Activated CD8-positive, alpha-beta memory T cell treated with anti-CD3 and anti-CD28 coated beads for 48 hours (primary cell): ENCODE measurements at regions not wholly inside any gene's neighbourhood (a gene's known extent, or its start where the extent isn't known, plus 50 kb on each side); places are given as distances from the start of the nearest gene placed in this dataset.
"Not testable (repeated sequence)": the region's sequence is repeated elsewhere in the genome, so short reads cannot be mapped to it uniquely, and the experiment has no call there.

Experiments used
- DNase-seq, 3 experiments: peaks; one replicate each; pipeline ENCODE4 v3.0.0-alpha.2; 2020; ENCODE audit warnings: low read depth in 2 of 3, low spot score in 2 of 3

DNA sequence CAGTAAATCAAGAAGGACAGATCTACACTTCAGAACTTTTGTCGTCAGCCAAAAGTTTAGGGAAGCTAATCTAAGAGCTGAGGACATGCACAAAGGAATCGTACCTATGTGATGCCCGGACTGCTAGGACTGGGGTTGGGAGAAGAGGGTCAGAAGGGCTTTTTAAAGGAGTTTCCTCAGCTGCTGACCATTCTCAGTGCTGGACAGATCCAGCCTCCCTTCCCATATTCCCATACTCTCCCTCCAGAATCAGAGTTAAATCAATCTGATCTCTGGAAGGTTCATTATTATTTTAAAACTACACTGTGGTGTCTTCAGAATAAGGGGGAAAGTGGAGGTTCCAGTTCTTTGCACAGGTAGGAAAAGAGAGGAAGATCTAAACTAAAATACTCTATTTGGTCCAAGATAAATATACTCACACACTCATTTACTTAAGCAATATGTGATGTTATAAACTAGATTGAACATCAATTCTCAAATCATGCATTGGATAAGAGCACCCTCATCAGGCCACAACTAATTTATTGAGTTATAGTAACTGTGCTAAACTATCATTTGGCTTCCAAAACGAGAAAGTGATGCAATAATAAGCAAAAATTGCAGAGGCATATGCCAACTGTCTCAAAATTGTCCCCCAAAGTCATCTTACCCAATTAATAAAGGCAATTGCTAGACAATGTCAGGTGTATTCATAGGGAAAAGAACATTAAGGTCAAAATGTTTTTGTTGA is 124.7 kb downstream of the HNRNPD start:
- no peak for DNase-seq

DNA sequence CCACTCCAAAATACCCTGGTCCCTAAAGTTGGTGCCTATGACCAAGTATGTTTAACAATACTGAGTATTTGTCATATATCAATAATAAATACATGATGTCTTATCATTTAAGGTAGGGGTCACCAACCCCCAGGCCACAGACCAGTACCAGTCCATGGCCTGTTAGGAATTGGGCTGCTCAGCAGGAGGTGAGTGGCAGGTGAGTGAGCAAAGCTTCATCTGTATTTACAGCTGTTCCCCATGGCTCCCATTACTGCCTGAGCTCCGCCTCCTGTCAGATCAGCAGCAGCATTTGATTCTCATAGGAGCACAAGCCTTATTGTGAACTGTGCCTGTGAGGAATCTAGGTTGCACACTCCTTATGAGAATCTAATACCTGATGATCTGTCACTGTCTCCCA is 126.2 kb downstream of the HNRNPD start:
- DNase-seq: no peak

DNA sequence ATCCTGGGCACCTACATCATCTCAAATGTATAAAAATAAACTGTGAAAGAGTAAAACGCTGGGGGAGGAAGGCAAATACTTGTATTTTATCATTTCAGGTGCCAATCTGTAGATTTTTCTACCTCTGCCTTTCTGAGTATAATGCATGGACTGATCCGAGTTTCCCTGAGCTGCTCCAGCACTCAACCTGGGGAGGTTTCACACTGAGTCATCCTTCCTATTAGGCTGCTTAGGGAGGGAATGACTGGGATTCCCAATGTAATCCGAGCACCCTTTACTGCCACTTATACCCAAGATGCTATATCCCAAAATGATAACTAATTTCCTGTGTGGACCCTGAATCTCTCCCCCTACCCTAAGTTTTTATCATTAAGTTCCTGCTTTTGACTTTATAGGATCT is 126.6 kb downstream of the HNRNPD start:
- DNase-seq: no peak

DNA sequence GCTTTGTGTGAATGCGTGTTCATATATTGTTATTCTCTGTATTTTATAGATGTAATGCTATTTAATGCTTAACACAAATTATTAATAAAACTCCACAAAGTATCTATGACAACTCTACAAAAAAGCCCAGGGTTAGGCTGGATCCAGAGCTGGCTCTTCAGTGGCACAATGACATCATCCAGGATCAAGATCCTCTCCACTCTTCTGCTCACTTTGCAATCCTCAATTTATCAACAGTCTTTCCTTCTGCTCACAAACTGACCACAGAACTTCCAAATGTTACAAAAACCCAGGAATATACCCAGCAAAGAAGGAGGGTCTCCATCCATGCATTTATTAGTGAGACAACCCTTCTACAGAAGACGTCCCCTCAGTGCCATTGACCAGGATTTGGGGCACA is 132.3 kb downstream of the HNRNPD start:
- no peak for DNase-seq

DNA sequence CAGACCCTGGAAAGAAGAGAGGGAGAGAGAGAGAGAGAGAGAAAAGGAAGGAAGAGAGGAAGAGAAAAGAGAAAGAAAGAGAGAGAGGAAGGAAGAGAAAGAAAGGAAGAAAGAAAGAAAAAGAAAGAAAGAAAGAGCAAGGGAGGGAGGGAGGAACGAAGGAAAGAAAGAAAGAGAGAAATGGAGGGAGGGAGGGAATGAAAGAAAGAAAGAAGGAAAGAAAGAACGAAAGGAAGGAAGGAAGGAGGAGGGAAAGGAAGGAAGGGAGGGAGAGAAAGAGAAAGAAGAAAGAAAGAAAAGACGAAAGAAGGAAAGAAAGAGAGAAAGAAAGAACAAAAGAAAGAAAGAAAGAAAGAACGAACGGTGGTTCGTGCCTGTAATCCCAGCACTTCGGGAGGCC is 133.4 kb downstream of the HNRNPD start:
- no peak for DNase-seq

DNA sequence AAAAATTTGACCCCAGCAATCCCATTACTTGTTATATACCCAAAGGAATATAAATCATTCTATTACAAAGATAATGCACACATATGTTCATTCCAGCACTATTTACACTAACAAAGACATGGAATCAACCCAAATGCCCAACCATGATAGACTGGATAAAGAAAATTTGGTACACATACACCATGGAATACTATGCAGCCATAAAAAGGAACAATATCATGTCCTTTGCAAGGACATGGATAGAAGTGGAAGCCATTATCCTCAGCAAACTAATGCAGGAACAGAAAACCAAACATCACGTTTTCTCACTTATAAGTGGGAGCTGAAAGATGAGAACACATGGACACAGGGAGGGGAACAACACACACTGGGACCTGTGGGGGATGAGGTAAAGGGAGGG is 136.6 kb downstream of the HNRNPD start:
- not testable (repeated sequence) for DNase-seq

DNA sequence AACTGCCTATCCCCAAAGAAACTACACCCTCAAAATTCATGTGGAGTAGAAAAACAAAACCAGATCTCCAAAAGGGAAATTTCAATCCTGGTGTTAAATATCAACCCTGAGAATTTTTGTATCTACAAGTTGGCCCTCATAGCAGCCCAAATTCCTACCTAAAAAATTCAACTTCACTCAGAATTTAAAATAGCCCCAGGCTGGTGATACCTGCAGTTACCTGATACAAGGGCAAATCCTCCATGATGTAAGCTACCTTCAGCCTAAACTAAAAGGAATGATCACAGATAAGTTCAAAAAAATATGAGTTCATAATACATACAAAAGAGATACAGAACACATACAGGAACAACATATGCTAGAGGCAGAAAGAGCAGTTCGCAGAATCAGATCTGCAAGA is 138.4 kb downstream of the HNRNPD start:
- DNase-seq: no peak

DNA sequence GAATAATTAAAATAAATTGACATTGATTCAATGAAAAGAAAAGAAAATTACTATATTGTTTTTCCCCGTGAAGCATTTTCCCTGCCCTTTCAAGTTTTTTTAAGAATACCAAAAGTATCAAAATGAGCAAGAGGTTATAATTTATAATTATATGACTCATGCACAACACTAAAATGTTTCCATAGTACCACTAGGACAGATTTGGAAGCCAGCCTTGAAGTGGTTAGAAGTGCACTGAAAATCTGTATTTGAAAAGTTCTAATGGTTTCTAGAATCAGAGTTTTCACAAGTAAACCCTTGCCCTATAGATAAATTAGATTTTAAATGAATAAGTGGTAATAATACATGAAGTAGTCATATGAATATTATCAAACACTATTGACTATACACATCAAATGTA is 140.9 kb downstream of the HNRNPD start:
- DNase-seq: no peak

DNA sequence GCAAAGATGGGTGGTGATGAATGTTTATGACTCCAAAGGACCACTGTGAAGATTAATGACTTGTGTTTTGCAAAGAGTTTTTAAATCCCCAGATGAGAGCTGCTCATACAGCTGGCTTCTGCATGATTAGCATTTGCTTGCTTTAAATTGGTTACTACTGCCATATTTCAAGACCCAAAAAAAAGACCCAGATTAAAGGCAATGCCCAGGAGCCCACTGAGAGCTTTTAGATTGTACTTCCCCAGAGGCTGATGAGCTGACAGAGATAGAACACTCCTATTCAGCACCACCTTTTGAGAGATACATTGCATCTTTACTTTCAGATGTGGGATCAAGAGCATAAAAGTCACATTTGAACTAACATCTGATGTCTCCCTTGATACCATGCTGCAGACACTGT is 142.0 kb downstream of the HNRNPD start:
- DNase-seq: no peak

DNA sequence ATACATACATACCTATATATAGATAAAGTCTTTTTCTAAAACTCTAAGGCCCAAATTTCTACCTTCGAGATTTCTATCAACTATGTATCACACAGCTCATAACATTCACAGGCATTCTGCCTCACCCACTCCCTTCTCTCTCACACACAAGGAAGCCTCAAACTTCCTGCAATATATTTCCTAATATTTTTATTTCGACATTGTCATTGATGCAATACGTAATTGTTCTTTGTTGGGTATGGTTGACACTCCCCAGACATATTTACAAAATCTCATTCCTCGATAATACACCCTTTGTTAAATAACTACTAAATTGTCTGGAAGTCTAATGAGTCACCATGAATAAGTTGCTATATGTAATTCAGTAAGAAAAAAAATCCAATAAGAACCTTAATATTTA is 143.5 kb downstream of the HNRNPD start:
- DNase-seq: no peak

DNA sequence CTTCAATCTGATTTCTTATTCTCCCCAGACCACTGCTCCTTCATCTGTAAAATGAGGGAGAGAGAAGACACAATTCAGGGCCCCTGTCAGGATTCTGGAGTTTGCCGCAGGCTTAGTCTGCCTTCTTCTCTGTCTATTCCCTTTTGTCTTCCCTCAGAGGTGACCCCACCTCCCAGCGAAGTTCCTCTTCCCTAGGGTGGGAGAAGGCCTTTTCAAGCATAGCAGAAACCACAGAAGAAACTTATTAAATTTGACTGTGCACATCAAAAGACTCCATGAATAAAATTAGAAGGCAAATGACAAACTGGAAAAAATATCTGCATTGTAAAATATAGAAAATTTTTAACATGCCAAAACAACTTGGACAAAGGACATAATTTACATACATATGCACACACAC is 148.8 kb downstream of the HNRNPD start:
- no peak for DNase-seq

DNA sequence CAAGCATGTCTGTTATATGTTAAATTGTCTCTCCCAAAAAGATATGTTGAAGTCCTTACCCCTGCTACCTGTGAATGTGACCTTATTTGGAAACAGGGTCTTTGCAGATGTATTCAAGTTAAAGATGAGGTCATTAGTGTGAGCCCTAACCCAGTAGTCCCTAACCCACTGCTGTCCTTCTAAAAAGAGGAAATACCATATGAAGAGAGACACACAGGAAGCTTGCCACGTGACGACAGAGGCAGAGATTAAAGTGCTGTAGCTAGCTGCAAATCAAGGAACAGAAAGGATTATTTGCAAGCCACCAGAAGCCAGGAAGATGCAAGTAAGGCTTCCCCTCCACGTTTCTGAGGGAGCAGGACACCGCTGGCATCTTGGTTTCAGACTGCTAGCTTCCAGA is 150.1 kb downstream of the HNRNPD start:
- no peak for DNase-seq

DNA sequence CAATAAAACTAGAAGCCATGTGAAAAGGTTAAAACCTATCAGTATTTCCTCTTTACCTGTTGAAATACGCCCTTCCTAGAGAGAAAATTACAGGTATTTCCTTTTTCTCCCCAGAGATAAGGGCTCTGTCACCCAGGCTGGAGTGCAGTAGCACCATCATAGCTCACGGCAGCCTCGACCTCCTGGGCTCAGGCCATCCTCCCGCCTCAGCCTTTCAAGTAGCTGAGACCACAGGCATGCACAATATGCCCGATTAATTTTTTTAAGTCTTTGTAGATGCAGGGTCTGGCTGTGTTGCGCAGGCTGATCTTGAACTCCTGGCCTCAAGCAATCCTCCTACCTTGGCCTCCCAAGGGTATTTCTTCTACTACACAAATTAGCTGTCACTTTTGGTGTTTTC is 154.4 kb downstream of the HNRNPD start:
- no peak for DNase-seq

DNA sequence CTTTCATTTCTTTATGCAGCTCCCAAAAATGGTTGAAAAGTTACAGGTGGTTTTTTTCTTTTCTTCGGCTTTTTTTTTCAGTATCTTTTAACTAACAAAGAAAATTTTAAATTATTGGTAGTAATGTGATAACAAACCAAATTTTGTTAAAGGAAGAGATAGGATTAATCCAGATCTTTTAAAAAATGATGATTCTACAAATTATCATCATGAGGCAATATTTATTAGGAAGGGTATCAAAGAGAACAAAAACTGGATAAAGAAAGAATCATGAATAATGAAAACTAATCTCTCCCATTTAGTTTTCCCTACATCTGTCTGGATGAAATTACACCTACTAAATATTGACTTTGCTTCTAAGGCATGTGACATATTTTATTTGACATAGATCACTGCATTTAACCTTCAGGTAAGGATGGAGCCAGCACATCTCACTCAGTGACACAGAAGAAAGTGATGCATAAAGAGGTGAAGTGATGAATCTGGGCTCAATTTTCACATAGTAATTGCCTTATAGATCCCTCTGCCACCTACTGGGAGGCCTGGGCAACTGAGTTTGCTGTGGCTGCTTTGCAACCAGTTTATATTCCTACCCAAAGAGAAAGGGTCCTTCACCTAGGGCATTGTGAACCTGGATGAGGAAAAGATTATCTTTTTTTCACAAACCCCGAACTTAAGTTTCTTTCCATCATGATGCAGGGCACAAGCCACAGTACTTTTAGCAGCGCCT is 155.6 kb downstream of the HNRNPD start:
- no peak for DNase-seq

DNA sequence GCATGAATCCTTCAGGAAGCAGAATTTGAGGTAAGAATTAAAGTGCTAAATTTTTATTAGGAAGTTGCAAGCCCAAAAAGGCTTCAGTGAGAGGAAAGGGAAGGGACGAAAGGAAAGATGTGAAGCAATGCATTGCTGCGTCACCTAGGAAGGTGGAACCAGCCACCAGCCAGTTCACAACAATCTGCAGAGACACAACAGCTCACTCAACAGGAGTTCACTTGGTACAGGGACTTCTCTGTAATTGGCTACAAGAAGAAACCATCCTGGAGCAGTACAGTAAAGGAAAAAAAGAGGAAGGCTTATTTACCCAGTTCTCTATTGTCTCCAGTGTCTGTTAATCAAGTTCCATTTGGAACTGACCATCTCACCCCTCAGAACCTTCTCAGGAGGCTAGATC is 157.6 kb downstream of the HNRNPD start:
- no peak for DNase-seq

DNA sequence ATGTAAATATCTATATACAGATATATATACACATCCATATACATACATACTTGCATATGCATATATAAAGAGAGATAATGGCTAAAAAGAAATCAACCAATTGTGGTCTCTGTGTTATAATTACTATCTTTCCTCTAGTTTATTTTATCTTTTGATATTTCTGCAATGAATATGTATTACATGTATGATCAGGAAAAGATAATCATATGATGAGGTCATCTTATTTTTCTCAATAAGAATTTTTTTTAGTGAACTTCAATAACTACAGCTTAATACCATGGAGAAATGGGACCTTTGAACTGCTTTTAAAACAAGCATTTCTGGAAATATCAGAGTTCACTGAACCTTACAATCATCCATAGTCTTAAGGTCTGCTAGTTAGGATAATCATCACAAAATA is 158.0 kb downstream of the HNRNPD start:
- DNase-seq: no peak

DNA sequence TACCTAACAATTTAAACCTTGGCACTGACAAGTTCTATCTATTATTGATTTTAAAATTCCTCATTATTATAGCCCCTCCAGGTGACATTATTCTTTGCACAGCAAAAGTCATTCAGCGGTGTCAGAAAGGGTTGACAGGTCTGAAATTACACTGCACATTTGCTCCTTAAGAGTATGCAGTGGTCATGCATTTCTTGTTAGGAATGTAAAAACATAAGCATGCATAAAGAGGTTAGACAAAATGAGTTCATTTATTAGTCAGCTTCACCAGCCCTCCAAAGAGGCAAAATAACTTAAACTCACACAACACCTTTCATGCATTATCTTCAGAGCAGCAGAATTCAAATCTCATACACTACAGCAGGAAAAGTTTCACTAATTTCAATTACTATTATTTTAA is 158.8 kb downstream of the HNRNPD start:
- no peak for DNase-seq

DNA sequence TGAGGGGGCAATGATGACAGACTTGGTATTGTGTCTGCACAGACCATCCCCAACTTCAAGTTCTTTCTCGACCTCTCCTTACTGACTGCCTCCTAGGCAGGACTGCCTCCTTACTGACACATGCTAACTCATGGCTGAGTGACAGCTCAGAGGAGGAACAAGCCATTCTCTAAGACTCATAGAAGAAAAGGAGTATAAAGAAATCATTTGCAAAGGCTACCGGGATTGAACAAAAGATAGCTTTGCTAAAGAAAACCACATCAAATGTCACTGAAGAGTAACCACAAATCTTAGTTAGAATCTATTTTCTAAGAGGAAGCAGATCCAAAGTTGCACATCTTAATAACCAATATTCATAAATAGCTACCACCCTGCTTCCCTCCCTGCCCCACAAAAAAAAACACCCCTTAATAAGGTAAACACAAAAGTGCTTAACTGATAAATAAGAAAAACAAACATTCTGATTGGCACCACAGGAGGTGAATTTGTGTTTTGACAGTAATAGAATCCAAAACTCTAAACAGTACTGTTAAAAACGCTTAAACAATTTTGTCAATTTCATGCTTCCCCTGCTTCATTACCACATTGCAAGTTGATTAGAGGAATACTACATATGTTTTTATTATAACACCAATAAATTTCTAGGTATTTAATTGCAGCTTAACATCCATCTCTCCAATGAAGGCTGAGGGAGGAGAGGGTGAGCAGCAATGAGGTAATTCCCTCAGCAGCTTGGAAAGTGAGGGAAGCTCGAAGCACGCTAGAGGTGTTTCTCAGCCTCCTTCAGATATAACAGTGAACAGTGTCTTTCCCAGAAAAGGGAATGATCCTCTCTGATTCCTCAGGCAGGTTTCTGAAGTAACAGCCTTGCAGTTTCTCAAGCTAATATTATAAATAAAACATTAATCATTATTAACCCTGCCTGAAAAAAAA is 160.0 kb downstream of the HNRNPD start:
- no peak for DNase-seq

DNA sequence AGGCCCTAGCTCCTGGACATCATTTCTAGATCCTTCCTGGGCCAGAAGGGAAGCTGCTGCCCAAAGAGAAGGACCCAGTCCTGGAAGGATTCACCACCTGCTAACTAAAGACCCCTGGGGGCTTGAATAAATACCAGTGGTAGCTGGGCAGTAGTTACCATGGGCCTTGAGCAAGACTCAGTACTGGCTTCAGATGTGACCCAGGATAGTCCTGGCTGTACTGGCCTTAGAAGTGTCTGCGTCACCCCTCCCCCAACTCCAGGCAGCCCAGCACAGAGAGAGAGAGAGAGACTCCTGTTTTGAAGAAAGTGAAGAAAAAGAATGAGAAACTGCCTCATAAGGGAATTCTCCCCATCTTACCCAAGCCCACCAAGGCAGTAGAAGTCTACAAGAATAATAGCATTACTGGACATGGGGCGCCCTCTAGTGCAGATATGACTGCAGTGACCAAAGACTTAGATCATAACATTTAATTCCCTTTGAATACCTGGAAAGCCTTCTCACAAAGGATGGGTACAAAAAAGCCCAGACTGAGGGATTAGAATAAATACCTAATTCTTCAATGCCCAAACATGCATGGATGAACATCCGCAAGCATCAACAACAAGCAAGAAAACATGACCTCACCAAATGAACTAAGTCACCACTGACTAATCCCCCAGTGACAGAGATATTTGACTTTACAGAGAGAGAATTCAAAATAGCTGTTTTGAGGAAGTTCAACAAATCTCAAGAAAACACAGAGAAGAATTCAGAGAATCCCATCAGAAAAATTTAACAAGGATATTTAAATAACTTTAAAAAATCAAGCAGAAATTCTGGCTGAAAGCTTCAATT is 171.8 kb downstream of the HNRNPD start:
- DNase-seq: peak in 1 of 3 experiments; percentile 26

DNA sequence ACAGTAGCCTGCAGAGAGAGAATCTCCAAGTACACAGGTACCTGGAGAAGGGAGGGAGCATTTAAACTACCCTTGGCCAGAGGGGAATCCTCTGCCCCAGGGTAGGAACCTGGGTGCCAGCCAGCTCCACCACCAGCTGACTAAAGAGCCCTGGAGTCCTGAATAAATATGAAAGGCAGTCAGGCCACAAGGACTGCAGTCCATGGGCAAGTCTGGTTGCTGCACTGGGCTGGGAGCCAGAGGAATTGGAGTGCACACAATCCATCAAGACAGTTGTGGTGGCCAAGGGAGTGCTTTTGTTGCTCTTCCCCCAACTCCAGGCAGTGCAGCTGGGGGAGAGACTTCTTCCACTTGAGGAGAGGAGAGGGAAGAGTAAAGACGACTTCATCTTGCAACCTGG is 172.5 kb downstream of the HNRNPD start:
- DNase-seq: no peak

DNA sequence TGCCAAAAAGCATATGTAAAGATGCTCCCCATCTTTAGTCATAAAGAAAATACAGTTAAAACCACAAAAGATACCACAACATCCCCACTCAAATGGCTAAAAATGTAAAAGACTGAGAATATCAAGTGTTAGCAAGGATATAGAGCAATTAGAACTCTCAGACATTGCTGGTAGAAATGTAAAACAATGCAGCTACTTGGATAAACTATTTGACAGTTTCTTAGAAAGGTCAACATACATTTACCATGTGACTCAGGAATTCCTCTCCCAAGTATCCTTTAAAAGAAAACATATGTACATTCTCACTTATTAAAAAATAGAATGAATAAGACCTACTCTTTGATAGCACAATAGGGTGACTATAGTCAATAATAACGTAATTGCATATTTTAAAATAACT is 173.7 kb downstream of the HNRNPD start:
- no peak for DNase-seq
